LNCaP clone FGC (cell line): ENCODE measurements at regions not wholly inside any gene's neighbourhood (a gene's known extent, or its start where the extent isn't known, plus 50 kb on each side); places are given as distances from the start of the nearest gene placed in this dataset.

Source experiments
- DNase-seq: peaks from one replicate; pipeline ENCODE4 v3.0.0-alpha.2; 2011; ENCODE audit warnings: low read depth
- H3K4me3 ChIP-seq: 2 replicates; pipeline ENCODE4 v1.5.1; 2011; ENCODE audit warnings: mild to moderate bottlenecking, low read depth, low read length, control low read depth
- TF ChIP-seq, protein P1 (sequence below): IDR thresholded peaks from 2 replicates; pipeline ENCODE4 v1.5.1; 2012; ENCODE audit warnings: mild to moderate bottlenecking; ENCODE audit not compliant: control insufficient read depth, insufficient read depth; ENCODE audit errors: extremely low read depth

DNA sequence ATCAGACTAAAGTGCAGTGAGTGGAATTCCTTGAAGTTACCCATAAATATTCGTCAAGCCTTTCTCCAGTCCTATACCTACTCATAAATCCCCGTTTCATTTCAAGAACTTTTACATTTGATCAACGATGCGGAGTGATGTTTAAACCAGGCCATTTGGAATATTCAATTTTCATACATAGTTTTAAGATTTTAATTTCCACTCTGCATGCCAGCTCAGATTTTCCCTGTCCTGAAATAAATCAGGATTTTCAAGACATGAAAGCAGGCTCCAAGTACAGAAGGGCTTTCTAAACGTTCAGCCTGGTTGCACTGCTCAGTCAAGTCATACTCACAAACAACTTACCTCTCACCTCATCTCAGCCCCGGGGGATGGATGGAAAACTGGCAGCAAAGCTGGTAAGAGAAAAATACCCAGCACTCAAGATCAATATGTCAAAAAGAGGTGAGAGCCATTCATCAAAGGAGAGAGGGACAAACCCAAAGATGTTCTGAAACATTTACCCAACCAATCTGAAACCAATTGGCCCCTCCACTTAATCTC, 418.5 kb downstream of the PLPP3 start:
- TF ChIP-seq, protein P1, sequence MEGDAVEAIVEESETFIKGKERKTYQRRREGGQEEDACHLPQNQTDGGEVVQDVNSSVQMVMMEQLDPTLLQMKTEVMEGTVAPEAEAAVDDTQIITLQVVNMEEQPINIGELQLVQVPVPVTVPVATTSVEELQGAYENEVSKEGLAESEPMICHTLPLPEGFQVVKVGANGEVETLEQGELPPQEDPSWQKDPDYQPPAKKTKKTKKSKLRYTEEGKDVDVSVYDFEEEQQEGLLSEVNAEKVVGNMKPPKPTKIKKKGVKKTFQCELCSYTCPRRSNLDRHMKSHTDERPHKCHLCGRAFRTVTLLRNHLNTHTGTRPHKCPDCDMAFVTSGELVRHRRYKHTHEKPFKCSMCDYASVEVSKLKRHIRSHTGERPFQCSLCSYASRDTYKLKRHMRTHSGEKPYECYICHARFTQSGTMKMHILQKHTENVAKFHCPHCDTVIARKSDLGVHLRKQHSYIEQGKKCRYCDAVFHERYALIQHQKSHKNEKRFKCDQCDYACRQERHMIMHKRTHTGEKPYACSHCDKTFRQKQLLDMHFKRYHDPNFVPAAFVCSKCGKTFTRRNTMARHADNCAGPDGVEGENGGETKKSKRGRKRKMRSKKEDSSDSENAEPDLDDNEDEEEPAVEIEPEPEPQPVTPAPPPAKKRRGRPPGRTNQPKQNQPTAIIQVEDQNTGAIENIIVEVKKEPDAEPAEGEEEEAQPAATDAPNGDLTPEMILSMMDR = no peak

DNA sequence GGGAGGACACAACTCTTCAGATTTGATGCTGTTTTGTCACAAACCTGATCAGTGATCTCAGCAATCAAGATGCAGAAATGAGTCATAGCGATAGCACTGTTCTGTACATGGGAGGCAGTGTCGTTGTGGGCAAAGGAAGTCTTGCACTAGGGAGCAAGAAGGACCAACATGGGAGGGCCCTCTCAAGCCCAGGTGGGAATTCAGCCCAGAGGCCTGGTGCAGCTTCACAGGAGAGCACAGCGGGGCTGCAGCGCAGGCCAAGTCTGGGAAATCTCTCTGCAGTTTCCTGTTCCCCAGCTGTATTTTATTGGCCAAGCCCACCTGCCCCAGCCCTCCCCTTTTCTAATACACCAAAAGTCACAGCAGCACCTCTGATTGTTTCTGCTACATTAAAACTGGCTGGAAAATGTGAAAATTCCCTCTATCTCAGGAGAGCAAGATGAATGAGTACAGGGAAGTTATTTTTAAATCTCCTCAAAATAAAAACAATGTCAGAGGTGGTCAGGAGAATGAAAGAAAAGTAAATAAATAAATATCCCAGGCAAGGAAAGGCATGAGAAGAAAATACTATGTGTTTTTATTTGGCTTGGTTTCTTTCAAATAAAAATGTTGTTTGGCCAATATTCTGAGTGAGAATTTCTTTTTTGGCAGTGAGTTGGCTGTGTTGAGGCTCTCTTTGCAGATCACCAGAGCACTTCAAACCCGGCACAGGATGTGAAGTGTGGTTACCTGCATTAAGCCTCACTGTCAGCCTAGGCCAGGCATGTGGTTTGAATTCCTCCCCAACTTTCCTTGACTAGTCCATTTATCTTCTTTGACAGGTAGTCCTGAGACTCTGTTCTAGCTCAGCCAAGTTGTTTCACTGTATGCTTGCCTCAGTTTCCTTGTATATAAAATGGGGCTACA, 422.1 kb downstream of the PLPP3 start:
- H3K4me3 ChIP-seq = no peak overlapping the region
- DNase-seq = no peak
- TF ChIP-seq, protein P1 = no peak

More for the DNA sequence above, 418.5 kb downstream of the PLPP3 start:
- no peak overlapping the region for H3K4me3 ChIP-seq
- no peak for DNase-seq

DNA sequence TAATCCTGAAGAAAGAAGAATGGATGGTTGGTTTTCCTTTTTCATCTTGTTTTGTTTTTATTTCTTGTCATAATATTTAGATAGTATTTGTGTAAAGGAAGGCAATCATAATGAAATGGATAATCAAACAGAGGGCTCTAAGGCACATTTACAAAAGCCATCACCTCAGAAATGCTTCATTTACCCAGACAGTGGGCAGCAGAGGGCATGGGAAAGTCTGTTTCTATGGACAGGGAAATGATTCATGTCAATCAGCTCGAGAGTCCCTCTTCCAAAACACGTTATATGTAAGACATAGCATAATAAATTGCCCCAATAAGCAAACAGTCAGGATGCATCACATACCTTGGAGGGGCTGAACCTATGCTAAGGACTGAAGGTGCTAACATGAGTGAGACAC, 426.1 kb downstream of the PLPP3 start:
- TF ChIP-seq, protein P1 = no peak
- DNase-seq = no peak
- H3K4me3 ChIP-seq = no peak overlapping the region

DNA sequence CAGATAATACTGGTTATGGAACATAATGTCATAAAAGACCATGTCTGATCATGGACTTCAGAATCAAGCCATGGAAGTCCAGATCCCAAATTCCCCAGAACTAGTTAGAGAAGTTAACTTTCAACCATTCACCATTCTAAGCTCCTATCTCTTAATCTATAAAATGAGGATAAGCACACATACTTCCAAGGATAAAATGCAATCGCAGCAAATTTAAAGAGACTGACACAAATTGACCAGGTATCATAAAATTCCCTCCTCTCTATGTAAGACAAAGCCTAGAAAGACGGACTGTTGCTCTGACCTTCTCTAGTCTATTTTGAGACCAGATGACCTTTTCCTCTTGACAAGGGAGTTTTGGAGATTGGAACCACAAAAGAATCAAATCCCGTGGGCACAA, 426.7 kb downstream of the PLPP3 start:
- TF ChIP-seq, protein P1 = no peak

DNA sequence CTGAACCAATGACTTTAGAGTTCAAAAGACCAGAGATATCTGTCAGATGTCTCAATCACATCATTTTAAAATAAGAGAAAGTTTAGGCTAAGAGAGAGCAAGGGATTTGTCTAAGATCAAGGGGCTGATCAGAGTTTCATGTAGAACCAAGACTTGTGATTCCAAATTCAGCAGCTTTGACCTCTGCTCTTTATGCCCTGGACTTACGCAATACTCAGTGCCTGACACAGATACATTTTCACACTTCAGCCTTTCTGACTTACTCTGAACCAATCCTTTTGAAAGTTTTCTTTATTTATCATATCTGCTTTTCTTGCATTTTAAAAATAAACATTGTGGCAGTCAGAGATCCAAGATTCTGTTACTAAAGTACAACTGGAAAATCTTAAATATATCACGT, 428.0 kb downstream of the PLPP3 start:
- no peak overlapping the region for H3K4me3 ChIP-seq
- DNase-seq = no peak
- TF ChIP-seq, protein P1 = no peak

More for the DNA sequence above, 426.7 kb downstream of the PLPP3 start:
- DNase-seq = no peak
- no peak overlapping the region for H3K4me3 ChIP-seq

DNA sequence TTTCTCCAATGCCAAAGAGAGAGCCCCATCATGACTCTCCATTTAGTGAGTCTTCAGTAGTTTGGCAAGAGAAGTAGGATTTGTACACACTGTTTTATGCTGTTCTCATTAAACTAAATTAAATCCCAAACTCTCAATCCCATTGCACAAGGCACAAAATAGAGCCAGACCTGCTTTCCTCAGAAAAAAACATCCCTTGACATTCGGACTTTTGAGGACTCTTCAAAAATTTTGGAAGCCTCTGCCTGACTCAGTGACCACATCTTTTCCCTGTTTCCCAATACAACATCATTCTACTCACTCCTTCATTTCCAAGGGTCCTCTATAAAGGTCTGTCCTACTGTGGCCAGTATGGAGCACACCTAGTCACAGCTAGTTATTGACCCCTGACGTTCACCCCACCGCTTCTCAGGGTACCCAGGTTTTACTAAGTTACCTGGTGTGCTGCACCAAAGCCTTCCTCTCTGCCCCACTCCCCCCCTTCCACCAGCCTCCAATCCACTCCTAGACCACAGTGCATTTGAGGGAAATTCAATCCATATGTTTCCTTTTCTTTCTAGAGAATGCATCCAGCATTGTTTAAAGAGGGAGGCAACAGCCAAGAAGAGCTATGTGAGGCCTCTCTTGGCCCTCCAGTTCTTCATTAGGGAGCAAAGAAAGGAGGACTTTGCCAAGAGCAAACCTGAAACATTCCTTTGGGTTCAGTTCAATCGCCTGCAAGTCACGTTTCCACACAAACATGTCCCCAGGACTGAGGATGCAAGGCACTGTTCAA, 428.7 kb downstream of the PLPP3 start:
- no peak overlapping the region for H3K4me3 ChIP-seq
- TF ChIP-seq, protein P1 = no peak
- no peak for DNase-seq
